Upper lobe of left lung (tissue), 4 donors: ENCODE measurements at regions not wholly inside any gene's neighbourhood (a gene's known extent, or its start where the extent isn't known, plus 50 kb on each side); places are given as distances from the start of the nearest gene placed in this dataset.

Experiments
- POLR2A ChIP-seq, 4 donors: fragments of 450-650 bp; IDR thresholded peaks; one replicate each; pipeline ENCODE4 v1.5.1; 2016 to 2017; ENCODE audit warnings: antibody characterized with exemption in 4 of 4, mild to moderate bottlenecking in 2 of 4
- TF ChIP-seq, protein P1 (sequence below), 6 experiments: fragments of 450-650 bp in 4 of 6; fragments of 200-600 bp in 2 of 6; sonication (generic) in 2 of 6; IDR thresholded peaks; one replicate each; pipeline ENCODE4 v1.5.1; 2016 to 2019; ENCODE audit warnings: antibody characterized with exemption in 6 of 6

DNA sequence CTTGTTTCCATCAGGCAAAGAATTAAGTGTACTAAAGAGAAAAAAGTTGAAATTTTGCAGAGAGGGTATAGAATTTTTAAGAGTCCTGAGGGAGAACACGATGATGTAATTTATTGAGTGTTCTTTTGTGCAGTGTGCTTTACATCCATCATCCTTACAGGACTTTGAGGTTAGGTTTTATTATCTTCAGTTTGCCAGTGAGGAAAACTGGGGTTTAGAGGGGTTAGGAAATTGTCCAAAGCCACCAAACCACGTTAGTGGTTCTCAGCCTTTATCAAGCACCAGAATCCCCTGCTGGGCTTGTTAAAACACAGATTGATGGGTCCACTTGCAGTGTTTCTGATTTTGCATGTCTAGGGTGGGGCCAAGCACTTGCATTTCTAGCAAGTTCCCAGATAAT, 277.5 kb downstream of the KCNS3 start:
- TF ChIP-seq, protein P1, sequence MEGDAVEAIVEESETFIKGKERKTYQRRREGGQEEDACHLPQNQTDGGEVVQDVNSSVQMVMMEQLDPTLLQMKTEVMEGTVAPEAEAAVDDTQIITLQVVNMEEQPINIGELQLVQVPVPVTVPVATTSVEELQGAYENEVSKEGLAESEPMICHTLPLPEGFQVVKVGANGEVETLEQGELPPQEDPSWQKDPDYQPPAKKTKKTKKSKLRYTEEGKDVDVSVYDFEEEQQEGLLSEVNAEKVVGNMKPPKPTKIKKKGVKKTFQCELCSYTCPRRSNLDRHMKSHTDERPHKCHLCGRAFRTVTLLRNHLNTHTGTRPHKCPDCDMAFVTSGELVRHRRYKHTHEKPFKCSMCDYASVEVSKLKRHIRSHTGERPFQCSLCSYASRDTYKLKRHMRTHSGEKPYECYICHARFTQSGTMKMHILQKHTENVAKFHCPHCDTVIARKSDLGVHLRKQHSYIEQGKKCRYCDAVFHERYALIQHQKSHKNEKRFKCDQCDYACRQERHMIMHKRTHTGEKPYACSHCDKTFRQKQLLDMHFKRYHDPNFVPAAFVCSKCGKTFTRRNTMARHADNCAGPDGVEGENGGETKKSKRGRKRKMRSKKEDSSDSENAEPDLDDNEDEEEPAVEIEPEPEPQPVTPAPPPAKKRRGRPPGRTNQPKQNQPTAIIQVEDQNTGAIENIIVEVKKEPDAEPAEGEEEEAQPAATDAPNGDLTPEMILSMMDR (IDR thresholded peaks at IDR 0.05) = no peak
- no peak for TF ChIP-seq POLR2A (IDR thresholded peaks at IDR 0.05)
